Kidney (tissue), 13 donors: ENCODE measurements at regions not wholly inside any gene's neighbourhood (a gene's known extent, or its start where the extent isn't known, plus 50 kb on each side); places are given as distances from the start of the nearest gene placed in this dataset.
"Not testable (repeated sequence)": the region's sequence is repeated elsewhere in the genome, so short reads cannot be mapped to it uniquely, and the experiment has no call there.

Source experiments
- DNase-seq, 5 donors: peaks; one replicate each; pipeline ENCODE4 v3.0.0-alpha.2; 2013 to 2020
- FAIRE-seq: peaks from 2 replicates; lab custom pipeline; 2012; peaks lifted over from hg19 to GRCh38; lab: Jason Lieb, UNC
- H3K27ac ChIP-seq, 2 donors: one replicate each; pipeline ENCODE4 v1.7.0; 2013; ENCODE audit warnings: low read depth in 2 of 2, low read length in 2 of 2, inconsistent platforms in 1 of 2
- H3K27me3 ChIP-seq: one replicate; pipeline ENCODE4 v1.7.1; 2013; ENCODE audit warnings: low read length, inconsistent platforms; ENCODE audit not compliant: control insufficient read depth, insufficient read depth
- H3K36me3 ChIP-seq, 3 donors: one replicate each; pipeline versions ENCODE4 v1.7.0 to v1.7.1; 2013; ENCODE audit warnings: low read length in 3 of 3, control low read depth in 1 of 3, inconsistent platforms in 1 of 3; ENCODE audit not compliant: insufficient read depth in 3 of 3, control insufficient read depth in 2 of 3
- H3K4me1 ChIP-seq, 3 donors: one replicate each; pipeline versions ENCODE4 v1.7.0 to v1.7.1; 2013; ENCODE audit warnings: low read length in 3 of 3, inconsistent platforms in 1 of 3, low read depth in 1 of 3; ENCODE audit not compliant: control insufficient read depth in 2 of 3, insufficient read depth in 2 of 3
- H3K4me3 ChIP-seq, 3 donors: one replicate each; pipeline versions ENCODE4 v1.7.0 to v1.8.1; 2013; ENCODE audit warnings: low read length in 3 of 3, control low read depth in 1 of 3, inconsistent platforms in 1 of 3
- H3K9ac ChIP-seq, 3 donors: one replicate each; pipeline versions ENCODE4 v1.7.0 to v1.7.1; 2013; ENCODE audit warnings: low read length in 3 of 3, control low read depth in 1 of 3, inconsistent platforms in 1 of 3
- H3K9me3 ChIP-seq, 3 donors: one replicate each; pipeline versions ENCODE4 v1.7.0 to v1.7.1; 2013; ENCODE audit warnings: low read length in 3 of 3, control low read depth in 1 of 3, inconsistent platforms in 1 of 3; ENCODE audit not compliant: control insufficient read depth in 2 of 3, insufficient read depth in 1 of 3
- CTCF ChIP-seq: IDR thresholded peaks from 3 replicates; pipeline ENCODE4 v1.5.1; 2012; ENCODE audit warnings: mild to moderate bottlenecking, moderate library complexity, borderline replicate concordance; ENCODE audit not compliant: insufficient read depth; ENCODE audit errors: extremely low read depth
- intact Hi-C: fragments of 100-400 bp; cut with DNase I; formaldehyde crosslinking; loops from one replicate; pipeline ENCODE4 v1.11.1; 2022
- donor health status: control.
- donor health status: control.
- donor health status: control.
- donor health status: control.
- donor health status: control.
- donor health status: DM: yes; HTN: yes; CAD: no.
- donor health status: Normal renal cell carcinoma (clear cell type).

- H3K4me1 ChIP-seq: no peaks in the 10 kb centered on the region
- H3K27me3 ChIP-seq: no peaks in the 10 kb centered on the region
- H3K9ac ChIP-seq: no peak overlapping the region
- intact Hi-C loops: no loop called here
- DNase-seq: no peak
- no peak overlapping the region for H3K27ac ChIP-seq
- no peaks in the 10 kb centered on the region for H3K36me3 ChIP-seq
- H3K9me3 ChIP-seq: no peaks in the 10 kb centered on the region
- FAIRE-seq: no peak
- H3K4me3 ChIP-seq: no peak overlapping the region
- no peak for TF ChIP-seq CTCF
These were observed 86.3 kb downstream of the GYPE start for GRCh38 chr4:143819029-143819428.

GRCh38 chr4:143817866-143818265 is 87.5 kb downstream of the GYPE start:
- H3K27ac ChIP-seq, H3K27me3 ChIP-seq, H3K36me3 ChIP-seq, H3K9ac ChIP-seq, FAIRE-seq, H3K4me3 ChIP-seq, intact Hi-C loops, DNase-seq, H3K9me3 ChIP-seq, H3K4me1 ChIP-seq: not testable (repeated sequence)

GRCh38 chr4:143815375-143815774 is 90.0 kb downstream of the GYPE start:
- H3K4me1 ChIP-seq, FAIRE-seq, H3K36me3 ChIP-seq, H3K9me3 ChIP-seq, H3K9ac ChIP-seq, DNase-seq, intact Hi-C loops, H3K27ac ChIP-seq, H3K4me3 ChIP-seq, H3K27me3 ChIP-seq: not testable (repeated sequence)

GRCh38 chr4:143813431-143814154 is 91.8 kb downstream of the GYPE start:
- H3K4me3 ChIP-seq, H3K9me3 ChIP-seq, H3K27ac ChIP-seq, H3K9ac ChIP-seq, H3K36me3 ChIP-seq, intact Hi-C loops, H3K4me1 ChIP-seq, H3K27me3 ChIP-seq, DNase-seq: not testable (repeated sequence)
- peak; percentile 11 for FAIRE-seq

- H3K36me3 ChIP-seq, H3K9me3 ChIP-seq, DNase-seq, H3K9ac ChIP-seq, intact Hi-C loops, H3K4me1 ChIP-seq, H3K4me3 ChIP-seq, H3K27me3 ChIP-seq, H3K27ac ChIP-seq: not testable (repeated sequence)
- FAIRE-seq: peak; percentile 47
These were observed 91.2 kb upstream of the FREM3 start for GRCh38 chr4:143791693-143792092.

- not testable (repeated sequence) for H3K36me3 ChIP-seq, H3K4me3 ChIP-seq, H3K9ac ChIP-seq
These were observed 90.0 kb upstream of the FREM3 start for GRCh38 chr4:143790425-143790824.

GRCh38 chr4:143789618-143790017 is 89.1 kb upstream of the FREM3 start:
- intact Hi-C loops, H3K4me1 ChIP-seq, DNase-seq, FAIRE-seq, H3K9me3 ChIP-seq, H3K36me3 ChIP-seq, H3K4me3 ChIP-seq, H3K27ac ChIP-seq, H3K9ac ChIP-seq, H3K27me3 ChIP-seq: not testable (repeated sequence)

More at GRCh38 chr4:143790425-143790824, 90.0 kb upstream of the FREM3 start:
- H3K27ac ChIP-seq, DNase-seq, H3K27me3 ChIP-seq, FAIRE-seq, H3K4me1 ChIP-seq, H3K9me3 ChIP-seq, intact Hi-C loops: not testable (repeated sequence)
